ENCODE measurements at regions not wholly inside any gene's neighbourhood (a gene's known extent, or its start where the extent isn't known, plus 50 kb on each side); places are given as distances from the start of the nearest gene placed in this dataset.
"Not testable (repeated sequence)": the region's sequence is repeated elsewhere in the genome, so short reads cannot be mapped to it uniquely, and the experiment has no call there.

DNA sequence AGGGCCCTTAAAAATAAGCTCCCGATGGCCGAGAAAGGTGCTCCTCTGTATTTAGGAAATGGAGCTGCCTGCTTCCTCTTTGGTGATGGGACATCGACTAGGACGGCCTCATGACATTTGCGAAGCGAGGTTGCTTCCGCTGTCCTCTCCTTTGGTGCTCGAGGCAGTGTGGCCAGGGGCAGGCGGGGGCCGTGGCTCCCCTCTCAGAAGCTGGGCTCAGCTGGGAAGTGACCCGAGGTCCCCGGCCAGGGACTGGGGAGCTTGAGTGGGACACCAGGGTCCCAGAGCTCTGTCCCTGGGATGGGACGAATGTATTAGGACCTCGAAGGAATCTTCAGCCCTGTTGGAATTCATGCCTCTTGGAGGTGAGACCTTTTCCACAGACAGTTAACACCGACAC, 151.1 kb downstream of the CTTN start:
- DNase-seq (ENCODE audit: low read depth), result no peak

DNA sequence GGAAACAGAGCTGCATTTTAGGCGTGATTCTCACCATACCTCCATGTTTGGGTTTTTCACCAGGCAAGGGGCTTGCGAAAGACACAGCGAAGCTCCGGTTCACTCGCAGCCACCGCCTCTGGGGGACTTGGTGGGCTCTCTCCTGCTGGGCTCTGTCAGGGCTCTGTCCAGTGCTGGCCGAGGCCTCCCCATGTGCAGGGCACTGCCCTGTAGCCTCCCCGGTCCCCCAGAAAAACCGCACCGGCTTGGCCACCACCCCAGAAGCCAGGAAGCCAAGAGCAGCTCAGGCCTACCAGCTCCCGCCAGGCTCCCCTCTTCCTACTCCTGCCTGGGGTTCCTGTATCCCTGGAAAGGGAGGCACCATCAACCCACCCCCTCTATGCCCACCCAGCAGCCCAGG, 151.5 kb downstream of the CTTN start:
- no peak for DNase-seq (ENCODE audit: low read depth)

- no peak for DNase-seq (ENCODE audit: low read depth)
These were observed 152.3 kb downstream of the CTTN start for GRCh38 chr11:70550456-70551195.

GRCh38 chr11:70551351-70552166, 153.2 kb downstream of the CTTN start:
- DNase-seq (ENCODE audit: low read depth), result no peak

GRCh38 chr11:70552167-70553150, 154.1 kb downstream of the CTTN start:
- no peak for DNase-seq (ENCODE audit: low read depth)

- DNase-seq (ENCODE audit: low read depth), result no peak
These were observed 156.7 kb downstream of the CTTN start for GRCh38 chr11:70555078-70555477.

- DNase-seq (ENCODE audit: low read depth), result no peak
These were observed 158.8 kb downstream of the CTTN start for GRCh38 chr11:70556884-70557741.

DNA sequence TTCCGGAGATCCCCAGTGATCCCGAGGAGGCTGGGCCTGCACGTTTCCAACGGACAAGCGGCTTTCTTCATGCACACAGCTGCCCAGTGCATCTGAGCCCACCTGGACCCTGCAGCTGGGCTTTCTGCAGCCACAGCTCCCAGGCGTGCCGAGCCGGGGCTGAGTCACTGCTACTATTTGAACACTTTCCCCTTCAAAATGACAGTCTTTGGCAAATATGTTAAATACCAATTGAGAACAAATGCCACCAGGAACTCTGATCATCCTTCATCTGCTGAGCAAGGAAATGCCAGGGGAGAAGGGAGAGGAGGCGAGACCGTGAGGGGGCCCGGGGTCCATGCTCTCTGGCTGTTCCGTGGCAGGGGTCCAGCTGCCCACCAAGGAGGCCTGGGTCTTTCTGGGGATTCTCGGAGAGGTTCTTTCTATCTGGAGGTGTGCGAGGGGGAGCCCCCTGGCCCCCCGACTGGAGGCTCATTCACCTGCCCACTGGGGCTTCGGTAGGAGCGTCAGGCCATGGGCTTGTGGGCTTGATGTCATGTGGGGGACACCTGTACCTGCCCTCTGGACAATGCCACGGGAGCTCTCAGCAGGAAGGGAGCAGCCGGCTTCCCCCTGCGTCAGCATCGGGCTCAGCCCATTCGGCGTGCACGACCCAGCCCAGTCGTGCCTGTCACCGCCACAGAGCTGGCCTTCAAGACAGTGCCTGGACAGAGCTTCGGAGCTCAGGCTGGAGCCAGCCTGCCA, 159.6 kb downstream of the CTTN start:
- DNase-seq (ENCODE audit: low read depth), result no peak

- no peak for DNase-seq (ENCODE audit: low read depth)
These were observed 160.4 kb downstream of the CTTN start for GRCh38 chr11:70558681-70559080.

GRCh38 chr11:70559516-70559915, 161.2 kb downstream of the CTTN start:
- DNase-seq (ENCODE audit: low read depth), result no peak

- DNase-seq (ENCODE audit: low read depth), result not testable (repeated sequence)
These were observed 162.3 kb downstream of the CTTN start for GRCh38 chr11:70560621-70561020.

- no peak for DNase-seq (ENCODE audit: low read depth)
These were observed 168.6 kb downstream of the CTTN start for GRCh38 chr11:70566768-70567530.

- no peak for DNase-seq (ENCODE audit: low read depth)
These were observed 169.3 kb downstream of the CTTN start for GRCh38 chr11:70567680-70568034.

GRCh38 chr11:70568035-70568813, 169.9 kb downstream of the CTTN start:
- DNase-seq (ENCODE audit: low read depth), result no peak

GRCh38 chr11:70568814-70569617, 170.7 kb downstream of the CTTN start:
- DNase-seq (ENCODE audit: low read depth), result no peak

- no peak for DNase-seq (ENCODE audit: low read depth)
These were observed 171.2 kb downstream of the CTTN start for GRCh38 chr11:70569618-70569890.

- DNase-seq (ENCODE audit: low read depth), result no peak
These were observed 171.8 kb downstream of the CTTN start for GRCh38 chr11:70569996-70570692.
